HepG2 (cell line): ENCODE measurements at regions not wholly inside any gene's neighbourhood (a gene's known extent, or its start where the extent isn't known, plus 50 kb on each side); places are given as distances from the start of the nearest gene placed in this dataset.

Experiments
- ATAC-seq: fragments of 200-7000 bp; cut with Tn5 transposase; 3 replicates; pipeline ENCODE4 v1.9.1; 2020; ENCODE audit warnings: mild to moderate bottlenecking, moderate library complexity
- BruUV-seq: library from RNA; stranded (reverse); fragments of 400-500 nt; replicated peaks from 2 replicates; lab custom pipeline; 2021; lab: Mats Ljungman, UMichigan
- CTCF ChIA-PET: fragments of 300-600 bp; formaldehyde crosslinking; extraction: SDS; loops from one replicate; lab custom pipeline; 2021; ENCODE audit warnings: low total read pairs, inconsistent platforms, low intra/inter-chr PET ratio; lab: Yijun Ruan, JAX
- POLR2A ChIA-PET: fragments of 350-600 bp; sonication (Branson Sonifier 250); formaldehyde crosslinking; loops from one replicate; lab custom pipeline; 2020; ENCODE audit warnings: antibody characterized with exemption, inconsistent platforms; lab: Yijun Ruan, JAX
- DNase-seq: peaks from one replicate; pipeline ENCODE4 v3.0.0-alpha.2; 2015; ENCODE audit warnings: low spot score
- FAIRE-seq: peaks from 3 replicates; lab custom pipeline; 2011; peaks lifted over from hg19 to GRCh38; lab: Jason Lieb, UNC
- H2AFZ ChIP-seq: one replicate; pipeline ENCODE4 v1.6.1; 2011; ENCODE audit warnings: low read length, inconsistent platforms
- H3K27ac ChIP-seq: fragments of 300-600 bp; 3 replicates; pipeline ENCODE4 v1.8.0; 2011; ENCODE audit warnings: mixed run types, mild to moderate bottlenecking, mixed read lengths, low read length, inconsistent platforms; ENCODE audit not compliant: insufficient read depth; ENCODE audit errors: extremely low read length
- H3K27me3 ChIP-seq, 2 experiments: fragments of 200-600 bp in 1 of 2; 2 replicates in 1 of 2; 3 replicates in 1 of 2; pipeline versions ENCODE4 v1.6.0 to v1.8.0; 2011; ENCODE audit warnings: low read length in 2 of 2, mild to moderate bottlenecking in 2 of 2, moderate library complexity in 2 of 2, inconsistent platforms in 1 of 2; ENCODE audit not compliant: insufficient read depth in 2 of 2, control insufficient read depth in 1 of 2
- H3K36me3 ChIP-seq, 2 experiments: fragments of 200-600 bp in 1 of 2; replicated peaks in 1 of 2; 2 replicates in 1 of 2; 3 replicates in 1 of 2; pipeline versions ENCODE4 v1.5.1 to v1.8.0; 2011; ENCODE audit warnings: low read length in 2 of 2, inconsistent platforms in 1 of 2; ENCODE audit not compliant: insufficient read depth in 2 of 2, control insufficient read depth in 1 of 2
- H3K4me1 ChIP-seq: 2 replicates; pipeline ENCODE4 v1.5.1; 2012; ENCODE audit warnings: low read length, inconsistent platforms; ENCODE audit not compliant: insufficient read depth
- H3K4me2 ChIP-seq: 2 replicates; pipeline ENCODE4 v1.6.0; 2011; ENCODE audit warnings: low read depth, low read length, inconsistent platforms
- H3K4me3 ChIP-seq, 3 experiments: fragments of 200-600 bp in 1 of 3; sonication (generic), shearing (Covaris generic) in 1 of 3; replicated peaks in 1 of 3; 2 replicates each; pipeline ENCODE4 v1.5.1; 2011 to 2016; ENCODE audit warnings: low read length in 3 of 3, inconsistent platforms in 2 of 3, low read depth in 2 of 3, mild to moderate bottlenecking in 2 of 3, control low read depth in 1 of 3, mixed read lengths in 1 of 3; ENCODE audit not compliant: insufficient read depth in 1 of 3
- H3K79me2 ChIP-seq: one replicate; pipeline ENCODE4 v1.6.1; 2011; ENCODE audit warnings: low read length, inconsistent platforms; ENCODE audit not compliant: insufficient read depth
- H3K9ac ChIP-seq: 2 replicates; pipeline ENCODE4 v1.6.0; 2011; ENCODE audit warnings: mild to moderate bottlenecking, low read depth, low read length, inconsistent platforms; ENCODE audit not compliant: insufficient read depth
- H3K9me3 ChIP-seq: 2 replicates; pipeline ENCODE4 v1.5.1; 2012; ENCODE audit warnings: mild to moderate bottlenecking, low read length
- H4K20me1 ChIP-seq: 2 replicates; pipeline ENCODE4 v1.6.0; 2011; ENCODE audit warnings: inconsistent platforms, mild to moderate bottlenecking, low read length, moderate library complexity; ENCODE audit not compliant: insufficient read depth
- CBFB ChIP-seq: sonication (generic); formaldehyde crosslinking; IDR thresholded peaks from 2 replicates; pipeline ENCODE4 v1.4.0; 2020; ENCODE audit warnings: missing genetic modification reagents
- CHD4 ChIP-seq: fragments of 200-600 bp; sonication (generic); IDR thresholded peaks from 2 replicates; pipeline ENCODE4 v1.7.0; 2017; ENCODE audit warnings: mild to moderate bottlenecking, low read length, borderline replicate concordance
- EEA1 ChIP-seq: sonication (generic); formaldehyde crosslinking; IDR thresholded peaks from 2 replicates; pipeline ENCODE4 v1.5.1; 2020; ENCODE audit warnings: mild to moderate bottlenecking, missing genetic modification reagents, borderline replicate concordance
- IKZF4 ChIP-seq: sonication (generic); formaldehyde crosslinking; IDR thresholded peaks from 2 replicates; pipeline ENCODE4 v1.5.1; 2020; ENCODE audit warnings: borderline replicate concordance, mild to moderate bottlenecking, low read depth, missing genetic modification reagents; ENCODE audit errors: not compliant biosample characterization
- IRX3 ChIP-seq: sonication (generic); formaldehyde crosslinking; IDR thresholded peaks from 2 replicates; pipeline ENCODE4 v1.8.1; 2023; ENCODE audit warnings: mild to moderate bottlenecking, low read depth, missing genetic modification reagents, borderline replicate concordance
- MED8 ChIP-seq: sonication (generic); formaldehyde crosslinking; IDR thresholded peaks from 2 replicates; pipeline ENCODE4 v1.8.1; 2023; ENCODE audit warnings: mild to moderate bottlenecking, missing genetic modification reagents; ENCODE audit not compliant: insufficient replicate concordance
- PAF1 ChIP-seq: IDR thresholded peaks from 2 replicates; pipeline ENCODE4 v1.6.1; 2016; ENCODE audit warnings: missing genetic modification reagents, missing compliant biosample characterization
- PAXIP1 ChIP-seq: sonication (generic); formaldehyde crosslinking; conservative IDR thresholded peaks from 2 replicates; pipeline ENCODE4 v1.4.0; 2020; ENCODE audit warnings: mild to moderate bottlenecking, missing genetic modification reagents, moderate library complexity
- POLR2AphosphoS2 ChIP-seq: IDR thresholded peaks from 2 replicates; pipeline ENCODE4 v1.6.1; 2011; ENCODE audit warnings: low read depth, low read length, improper control_type of control experiment
- PREB ChIP-seq: sonication (generic); formaldehyde crosslinking; IDR thresholded peaks from 2 replicates; pipeline ENCODE4 v1.4.0; 2020; ENCODE audit warnings: missing genetic modification reagents
- RARA ChIP-seq: IDR thresholded peaks from 2 replicates; pipeline ENCODE4 v1.6.1; 2016; ENCODE audit warnings: missing genetic modification reagents, missing compliant biosample characterization
- SRF ChIP-seq: IDR thresholded peaks from 2 replicates; pipeline ENCODE4 v1.6.1; 2011; ENCODE audit warnings: mild to moderate bottlenecking, low read depth, low read length, moderate library complexity
- TGIF2 ChIP-seq: IDR thresholded peaks from 2 replicates; pipeline ENCODE4 v1.6.1; 2016; ENCODE audit warnings: control low read depth, missing compliant biosample characterization
- ZBTB2 ChIP-seq: sonication (generic); formaldehyde crosslinking; IDR thresholded peaks from 2 replicates; pipeline ENCODE4 v1.8.0; 2022; ENCODE audit warnings: low read depth, missing genetic modification reagents
- ZFP37 ChIP-seq: sonication (generic); formaldehyde crosslinking; IDR thresholded peaks from 2 replicates; pipeline ENCODE4 v1.4.0; 2020; ENCODE audit warnings: missing genetic modification reagents, borderline replicate concordance
- ZNF180 ChIP-seq: sonication (generic); formaldehyde crosslinking; IDR thresholded peaks from 2 replicates; pipeline ENCODE4 v1.4.0; 2020; ENCODE audit warnings: low read depth, missing genetic modification reagents, borderline replicate concordance
- ZNF484 ChIP-seq: sonication (generic); formaldehyde crosslinking; IDR thresholded peaks from 2 replicates; pipeline ENCODE4 v1.5.1; 2020; ENCODE audit warnings: mild to moderate bottlenecking, low read depth, missing genetic modification reagents, borderline replicate concordance
- ZNF639 ChIP-seq: conservative IDR thresholded peaks from 2 replicates; pipeline ENCODE4 v1.6.1; 2018; ENCODE audit warnings: missing genetic modification reagents
- WGBS: methylation state at CpG from one replicate; pipeline ENCODE4 v1.1.6; 2017; ENCODE audit warnings: low lambda C conversion rate; 5-methylcytosine and 5-hydroxymethylcytosine counted together
- in situ Hi-C: cut with HindIII; loops from 2 replicates; pipeline ENCODE4 v1.10.0; 2017; ENCODE audit warnings: low pct_unique_long_range_greater_than_20kb; ENCODE audit not compliant: extremely low pct_ligation_motif_present
- intact Hi-C: fragments of 100-400 bp; cut with micrococcal nuclease; formaldehyde crosslinking; loops from one replicate; pipeline ENCODE4 v1.10.0; 2022; ENCODE audit not compliant: unreplicated experiment

- TF ChIP-seq ZNF484 (CRISPR knock-in tag) (no peak), ZBTB2 (CRISPR knock-in tag) (no peak), POLR2AphosphoS2 (no peak), PREB (CRISPR knock-in tag) (no peak), ZNF180 (CRISPR knock-in tag) (no peak), EEA1 (no peak), RARA (CRISPR knock-in tag) (no peak)
Measured at GRCh38 chr4:114277690-114278089, 298.2 kb upstream of the ARSJ start (continued).

GRCh38 chr4:114279066-114279465 lies 299.6 kb upstream of the ARSJ start:
- ATAC-seq (no peak), DNase-seq (no peak), FAIRE-seq (no peak)
- WGBS: 33% methylated on average over 2 of the region's 2 CpGs
- Histone ChIP-seq H3K79me2 (no peaks in the 10 kb centered on the region), H3K27ac (no peak overlapping the region), H3K36me3 (no peaks in the 10 kb centered on the region), H4K20me1 (no peaks in the 10 kb centered on the region), H2AFZ (no peak overlapping the region), H3K27me3 (no peaks in the 10 kb centered on the region), H3K4me3 (no peak overlapping the region), H3K9me3 (no peaks in the 10 kb centered on the region), H3K4me1 (no peaks in the 10 kb centered on the region), H3K9ac (no peak overlapping the region), H3K4me2 (no peak overlapping the region)
- no TSS peak for BruUV-seq
- intact Hi-C loops (no loop called here), in situ Hi-C loops (no loop called here)
- CTCF ChIA-PET: no interaction called here
- POLR2A ChIA-PET: no interaction called here
- TF ChIP-seq SRF: no peak
- TF ChIP-seq CHD4: no peak
- TF ChIP-seq TGIF2 (CRISPR knock-in tag): no peak
- TF ChIP-seq PAXIP1 (CRISPR knock-in tag): no peak
- no peak for TF ChIP-seq MED8 (CRISPR knock-in tag)
- no peak for TF ChIP-seq CBFB (CRISPR knock-in tag)
- TF ChIP-seq IRX3 (CRISPR knock-in tag): no peak
- TF ChIP-seq ZFP37 (CRISPR knock-in tag): no peak
- TF ChIP-seq ZNF639: no peak
- no peak for TF ChIP-seq IKZF4 (CRISPR knock-in tag)
- no peak for TF ChIP-seq PAF1
